ENCODE measurements at regions not wholly inside any gene's neighbourhood (a gene's known extent, or its start where the extent isn't known, plus 50 kb on each side); places are given as distances from the start of the nearest gene placed in this dataset.

GRCh38 chr4:144572660-144573059 lies 73.3 kb upstream of the HHIP start:
- no peak for TF ChIP-seq ARNTL (CRISPR knock-in tag; IDR thresholded peaks at IDR 0.05; ENCODE audit: borderline replicate concordance, low read depth)
- TF ChIP-seq CSDC2 (CRISPR knock-in tag; IDR thresholded peaks at IDR 0.05): no peak
- no peak for TF ChIP-seq ZC3H10 (CRISPR knock-in tag; IDR thresholded peaks at IDR 0.05)
- no peak for TF ChIP-seq ZNF8 (CRISPR knock-in tag; IDR thresholded peaks at IDR 0.05)

GRCh38 chr4:144574000-144574399 lies 72.0 kb upstream of the HHIP start:
- no peak for ATAC-seq
- no peak for TF ChIP-seq RARB (CRISPR knock-in tag; IDR thresholded peaks at IDR 0.05)
- no peak for TF ChIP-seq PATZ1 (CRISPR knock-in tag; IDR thresholded peaks at IDR 0.05; ENCODE audit: borderline replicate concordance)

More at GRCh38 chr4:144572660-144573059, 73.3 kb upstream of the HHIP start:
- ATAC-seq: no peak

DNA sequence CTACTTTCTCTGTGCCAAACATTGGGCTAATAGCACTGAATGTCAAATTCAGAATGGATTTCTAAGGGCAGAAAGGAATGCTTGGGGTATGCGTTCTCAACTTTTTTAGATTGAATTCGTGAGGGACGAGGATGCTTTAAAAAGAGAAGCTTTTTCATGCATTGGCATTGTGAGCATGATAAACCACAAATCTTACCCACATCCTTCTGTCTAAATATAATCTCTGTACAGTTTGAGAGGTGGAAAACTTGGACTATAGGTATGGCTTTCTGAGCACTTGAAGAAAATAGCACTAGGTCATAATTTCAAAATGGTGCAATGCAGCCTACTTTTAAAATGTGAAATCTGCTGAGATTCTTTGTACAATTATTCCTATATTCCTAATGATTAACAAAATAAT lies 71.4 kb upstream of the HHIP start:
- TF ChIP-seq ARNTL (CRISPR knock-in tag; IDR thresholded peaks at IDR 0.05; ENCODE audit: borderline replicate concordance, low read depth) (no peak), ZFP30 (CRISPR knock-in tag; IDR thresholded peaks at IDR 0.05) (no peak), PATZ1 (CRISPR knock-in tag; IDR thresholded peaks at IDR 0.05; ENCODE audit: borderline replicate concordance) (no peak), ZNF70 (CRISPR knock-in tag; IDR thresholded peaks at IDR 0.05) (no peak), ESRRG (CRISPR knock-in tag; IDR thresholded peaks at IDR 0.05) (no peak), SNAI2 (CRISPR knock-in tag; IDR thresholded peaks at IDR 0.05) (no peak), ISL1 (CRISPR knock-in tag; IDR thresholded peaks at IDR 0.05) (no peak), TOX (CRISPR knock-in tag; IDR thresholded peaks at IDR 0.05; ENCODE audit: borderline replicate concordance) (no peak), ZNF565 (CRISPR knock-in tag; conservative IDR thresholded peaks at IDR 0.05; ENCODE audit: low read depth) (no peak), RARB (CRISPR knock-in tag; IDR thresholded peaks at IDR 0.05) (no peak), ZNF8 (CRISPR knock-in tag; IDR thresholded peaks at IDR 0.05) (no peak), ZFP3 (CRISPR knock-in tag; IDR thresholded peaks at IDR 0.05) (no peak), BACH2 (CRISPR knock-in tag; IDR thresholded peaks at IDR 0.05; ENCODE audit: borderline replicate concordance) (no peak), CSRNP3 (CRISPR knock-in tag; IDR thresholded peaks at IDR 0.05) (no peak), CSDC2 (CRISPR knock-in tag; IDR thresholded peaks at IDR 0.05) (no peak)
- TF ChIP-seq, protein P1, sequence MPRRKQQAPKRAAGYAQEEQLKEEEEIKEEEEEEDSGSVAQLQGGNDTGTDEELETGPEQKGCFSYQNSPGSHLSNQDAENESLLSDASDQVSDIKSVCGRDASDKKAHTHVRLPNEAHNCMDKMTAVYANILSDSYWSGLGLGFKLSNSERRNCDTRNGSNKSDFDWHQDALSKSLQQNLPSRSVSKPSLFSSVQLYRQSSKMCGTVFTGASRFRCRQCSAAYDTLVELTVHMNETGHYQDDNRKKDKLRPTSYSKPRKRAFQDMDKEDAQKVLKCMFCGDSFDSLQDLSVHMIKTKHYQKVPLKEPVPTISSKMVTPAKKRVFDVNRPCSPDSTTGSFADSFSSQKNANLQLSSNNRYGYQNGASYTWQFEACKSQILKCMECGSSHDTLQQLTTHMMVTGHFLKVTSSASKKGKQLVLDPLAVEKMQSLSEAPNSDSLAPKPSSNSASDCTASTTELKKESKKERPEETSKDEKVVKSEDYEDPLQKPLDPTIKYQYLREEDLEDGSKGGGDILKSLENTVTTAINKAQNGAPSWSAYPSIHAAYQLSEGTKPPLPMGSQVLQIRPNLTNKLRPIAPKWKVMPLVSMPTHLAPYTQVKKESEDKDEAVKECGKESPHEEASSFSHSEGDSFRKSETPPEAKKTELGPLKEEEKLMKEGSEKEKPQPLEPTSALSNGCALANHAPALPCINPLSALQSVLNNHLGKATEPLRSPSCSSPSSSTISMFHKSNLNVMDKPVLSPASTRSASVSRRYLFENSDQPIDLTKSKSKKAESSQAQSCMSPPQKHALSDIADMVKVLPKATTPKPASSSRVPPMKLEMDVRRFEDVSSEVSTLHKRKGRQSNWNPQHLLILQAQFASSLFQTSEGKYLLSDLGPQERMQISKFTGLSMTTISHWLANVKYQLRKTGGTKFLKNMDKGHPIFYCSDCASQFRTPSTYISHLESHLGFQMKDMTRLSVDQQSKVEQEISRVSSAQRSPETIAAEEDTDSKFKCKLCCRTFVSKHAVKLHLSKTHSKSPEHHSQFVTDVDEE (CRISPR knock-in tag; IDR thresholded peaks at IDR 0.05): no peak
- TF ChIP-seq, protein P2, sequence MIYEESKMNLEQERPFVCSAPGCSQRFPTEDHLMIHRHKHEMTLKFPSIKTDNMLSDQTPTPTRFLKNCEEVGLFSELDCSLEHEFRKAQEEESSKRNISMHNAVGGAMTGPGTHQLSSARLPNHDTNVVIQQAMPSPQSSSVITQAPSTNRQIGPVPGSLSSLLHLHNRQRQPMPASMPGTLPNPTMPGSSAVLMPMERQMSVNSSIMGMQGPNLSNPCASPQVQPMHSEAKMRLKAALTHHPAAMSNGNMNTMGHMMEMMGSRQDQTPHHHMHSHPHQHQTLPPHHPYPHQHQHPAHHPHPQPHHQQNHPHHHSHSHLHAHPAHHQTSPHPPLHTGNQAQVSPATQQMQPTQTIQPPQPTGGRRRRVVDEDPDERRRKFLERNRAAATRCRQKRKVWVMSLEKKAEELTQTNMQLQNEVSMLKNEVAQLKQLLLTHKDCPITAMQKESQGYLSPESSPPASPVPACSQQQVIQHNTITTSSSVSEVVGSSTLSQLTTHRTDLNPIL (CRISPR knock-in tag; IDR thresholded peaks at IDR 0.05; ENCODE audit: low read depth): no peak
- ATAC-seq: no peak

DNA sequence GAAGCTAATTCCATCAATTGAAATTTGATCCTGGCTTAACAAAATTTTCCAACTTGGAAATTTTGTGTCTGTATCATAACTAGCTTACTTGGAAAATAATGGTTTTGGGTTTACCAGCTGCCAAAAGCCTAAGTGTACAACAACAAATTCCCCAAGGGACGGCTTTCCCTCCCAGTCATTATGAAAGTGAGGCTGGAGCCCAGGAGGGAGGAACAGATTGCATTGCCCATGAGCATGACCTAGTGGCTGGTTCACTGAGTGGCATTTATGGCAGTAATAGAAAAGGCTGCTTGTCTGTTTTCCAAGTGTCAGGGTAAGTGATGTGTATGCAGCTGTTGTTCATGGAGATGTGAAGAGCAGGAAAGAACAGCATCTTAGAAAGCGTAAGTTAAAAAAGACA lies 70.8 kb upstream of the HHIP start:
- peak; percentile 41; the same call in 2 of the 3 replicates for ATAC-seq
- no peak for TF ChIP-seq ESRRG (CRISPR knock-in tag; IDR thresholded peaks at IDR 0.05)
- TF ChIP-seq, protein P2 (CRISPR knock-in tag; IDR thresholded peaks at IDR 0.05; ENCODE audit: low read depth): no peak
- no peak for TF ChIP-seq RARB (CRISPR knock-in tag; IDR thresholded peaks at IDR 0.05)
- TF ChIP-seq ZC3H10 (CRISPR knock-in tag; IDR thresholded peaks at IDR 0.05): no peak
- no peak for TF ChIP-seq BACH2 (CRISPR knock-in tag; IDR thresholded peaks at IDR 0.05; ENCODE audit: borderline replicate concordance)
- no peak for TF ChIP-seq TOX (CRISPR knock-in tag; IDR thresholded peaks at IDR 0.05; ENCODE audit: borderline replicate concordance)
- TF ChIP-seq, protein P1 (CRISPR knock-in tag; IDR thresholded peaks at IDR 0.05): no peak
- TF ChIP-seq ZNF565 (CRISPR knock-in tag; conservative IDR thresholded peaks at IDR 0.05; ENCODE audit: low read depth): no peak
- no peak for TF ChIP-seq ZFP30 (CRISPR knock-in tag; IDR thresholded peaks at IDR 0.05)
- no peak for TF ChIP-seq GLIS3 (CRISPR knock-in tag; IDR thresholded peaks at IDR 0.05)
- no peak for TF ChIP-seq OSR1 (CRISPR knock-in tag; IDR thresholded peaks at IDR 0.05)
- no peak for TF ChIP-seq CSDC2 (CRISPR knock-in tag; IDR thresholded peaks at IDR 0.05)
- no peak for TF ChIP-seq ZNF8 (CRISPR knock-in tag; IDR thresholded peaks at IDR 0.05)
- TF ChIP-seq PPARA (CRISPR knock-in tag; IDR thresholded peaks at IDR 0.05; ENCODE audit: borderline replicate concordance): no peak
